CD4-positive, alpha-beta memory T cell (primary cell): ENCODE measurements at regions not wholly inside any gene's neighbourhood (a gene's known extent, or its start where the extent isn't known, plus 50 kb on each side); places are given as distances from the start of the nearest gene placed in this dataset.

ENCODE experiments used
- CTCF ChIA-PET: fragments of 350-600 bp; sonication (Branson Sonifier 250); formaldehyde crosslinking; loops from one replicate; lab custom pipeline; 2021; ENCODE audit warnings: inconsistent platforms; ENCODE audit not compliant: partially characterized antibody; lab: Charles Lee
- POLR2A ChIA-PET: fragments of 350-600 bp; sonication (Branson Sonifier 250); formaldehyde crosslinking; loops from one replicate; lab custom pipeline; 2021; ENCODE audit not compliant: partially characterized antibody; lab: Charles Lee
- DNase-seq, 5 donors: peaks; one replicate each; pipeline versions ENCODE4 v3.0.0 to v3.0.0-alpha.2; 2020 to 2022; ENCODE audit warnings: mixed read lengths in 1 of 5
- H3K27ac ChIP-seq: one replicate; pipeline ENCODE4 v1.7.0; 2013; ENCODE audit warnings: low read depth, low read length
- H3K27me3 ChIP-seq: 2 replicates; pipeline ENCODE4 v1.7.0; 2013; ENCODE audit warnings: mild to moderate bottlenecking, low read length, moderate library complexity; ENCODE audit not compliant: insufficient read depth
- H3K36me3 ChIP-seq: 2 replicates; pipeline ENCODE4 v1.7.0; 2013; ENCODE audit warnings: mild to moderate bottlenecking, low read length, moderate library complexity; ENCODE audit not compliant: insufficient read depth
- H3K4me1 ChIP-seq: 2 replicates; pipeline ENCODE4 v1.7.0; 2013; ENCODE audit warnings: mild to moderate bottlenecking, low read length, moderate library complexity; ENCODE audit not compliant: insufficient read depth
- H3K4me3 ChIP-seq, 2 donors: one replicate each; pipeline ENCODE4 v1.7.0; 2013; ENCODE audit warnings: low read length in 2 of 2, mild to moderate bottlenecking in 1 of 2
- H3K9me3 ChIP-seq, 2 donors: one replicate each; pipeline ENCODE4 v1.7.0; 2013; ENCODE audit warnings: low read length in 2 of 2, control low read depth in 1 of 2; ENCODE audit not compliant: control insufficient read depth in 1 of 2
- H3K27ac Mint-ChIP-seq, 7 donors: one replicate each; pipeline ENCODE4 v1.8.0; 2020 to 2021; ENCODE audit warnings: mixed read lengths in 7 of 7, mild to moderate bottlenecking in 6 of 7, inconsistent platforms in 3 of 7, moderate library complexity in 3 of 7
- H3K27me3 Mint-ChIP-seq, 2 donors: one replicate each; pipeline ENCODE4 v1.8.0; 2020 to 2021; ENCODE audit warnings: mixed read lengths in 2 of 2
- H3K36me3 Mint-ChIP-seq, 2 donors: one replicate each; pipeline ENCODE4 v1.8.0; 2020 to 2021; ENCODE audit warnings: mixed read lengths in 2 of 2, inconsistent platforms in 1 of 2, mild to moderate bottlenecking in 1 of 2
- H3K4me1 Mint-ChIP-seq, 4 donors: one replicate each; pipeline ENCODE4 v1.8.0; 2020 to 2021; ENCODE audit warnings: mixed read lengths in 4 of 4, mild to moderate bottlenecking in 1 of 4
- H3K4me3 Mint-ChIP-seq, 8 donors: one replicate each; pipeline ENCODE4 v1.8.0; 2020 to 2021; ENCODE audit warnings: mixed read lengths in 8 of 8, mild to moderate bottlenecking in 7 of 8, moderate library complexity in 6 of 8, inconsistent platforms in 3 of 8
- H3K9me3 Mint-ChIP-seq, 8 donors: one replicate each; pipeline ENCODE4 v1.8.0; 2020 to 2021; ENCODE audit warnings: mixed read lengths in 8 of 8, mild to moderate bottlenecking in 5 of 8, inconsistent platforms in 3 of 8, moderate library complexity in 1 of 8
- intact Hi-C: fragments of 100-400 bp; cut with micrococcal nuclease; formaldehyde crosslinking; loops from one replicate; pipeline ENCODE4 v1.15.1; 2023

DNA sequence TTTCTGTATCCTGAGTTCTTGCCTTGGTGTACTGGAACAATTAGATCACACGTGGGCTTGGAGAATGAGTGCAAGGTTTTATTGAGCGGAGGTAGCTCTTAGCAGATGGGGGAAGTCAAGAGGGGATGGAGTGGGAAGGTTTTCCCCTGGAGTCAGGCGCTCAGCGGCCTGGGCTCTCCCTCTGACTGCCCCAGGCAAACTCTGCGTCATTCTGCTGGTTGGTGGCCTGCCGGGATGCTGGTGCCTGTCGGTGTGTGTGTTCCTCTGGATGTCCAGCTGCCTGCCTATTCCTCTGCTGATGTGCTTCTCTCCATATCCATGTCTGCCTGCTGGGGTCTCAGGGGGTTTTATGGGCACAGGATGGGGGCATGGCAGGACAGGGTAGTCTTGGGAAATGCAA, 111.0 kb downstream of the TRIB2 start:
- Histone ChIP-seq H3K9me3 (no peaks in the 10 kb centered on the region), H3K27me3 (no peaks in the 10 kb centered on the region), H3K36me3 (no peaks in the 10 kb centered on the region), H3K4me3 (no peak overlapping the region), H3K27ac (no peak overlapping the region), H3K4me1 (no peaks in the 10 kb centered on the region)
- Mint-ChIP-seq H3K4me1 (peaks cover 0 to 5% (median 2%) of the 10 kb centered on the region in 4 donors), H3K36me3 (no peaks in the 10 kb centered on the region), H3K9me3 (peaks cover 0 to 3% (median 0%) of the 10 kb centered on the region in 8 donors), H3K27me3 (no peaks in the 10 kb centered on the region), H3K27ac (no peak overlapping the region), H3K4me3 (no peak overlapping the region)
- ChIA-PET CTCF (no interaction called here), POLR2A (no interaction called here)
- intact Hi-C loops: no loop called here
- no peak for DNase-seq

DNA sequence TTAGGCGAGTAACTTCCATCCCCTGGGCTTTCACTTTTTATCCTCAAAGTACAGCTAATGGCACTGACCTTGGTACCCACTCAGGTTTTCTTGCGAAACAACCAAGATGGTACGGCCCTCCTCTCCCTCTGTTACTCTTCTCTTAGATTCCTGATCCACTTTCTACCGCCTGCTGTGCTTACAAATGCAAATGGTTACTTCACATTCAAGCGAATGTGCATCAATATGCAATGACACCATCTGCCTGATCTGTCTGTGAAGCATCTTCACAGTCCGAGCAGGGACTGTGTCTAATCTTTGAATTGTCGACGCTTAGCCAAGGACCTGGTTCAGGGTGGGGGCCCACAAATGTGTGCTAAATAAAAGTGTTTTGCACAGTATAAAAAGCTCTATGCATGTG, 112.2 kb downstream of the TRIB2 start:
- Histone ChIP-seq H3K9me3 (no peaks in the 10 kb centered on the region), H3K4me1 (no peaks in the 10 kb centered on the region), H3K36me3 (no peaks in the 10 kb centered on the region), H3K27ac (no peak overlapping the region), H3K27me3 (no peaks in the 10 kb centered on the region), H3K4me3 (no peak overlapping the region)
- Mint-ChIP-seq H3K27ac (peak overlapping the region in 1 of 7 donors; percentile 37), H3K27me3 (no peaks in the 10 kb centered on the region), H3K9me3 (peaks cover 0 to 3% (median 0%) of the 10 kb centered on the region in 8 donors), H3K36me3 (no peaks in the 10 kb centered on the region), H3K4me3 (no peak overlapping the region), H3K4me1 (peaks cover 0 to 1% (median 0%) of the 10 kb centered on the region in 4 donors)
- intact Hi-C loops: no loop called here
- DNase-seq: no peak
- POLR2A ChIA-PET: no interaction called here
- CTCF ChIA-PET: no interaction called here

GRCh38 chr2:12831016-12831415, 114.3 kb downstream of the TRIB2 start:
- H3K4me1 ChIP-seq: no peaks in the 10 kb centered on the region
- Mint-ChIP-seq H3K27me3 (peaks cover 0 to 2% of the 10 kb centered on the region in 2 donors), H3K4me3 (no peak overlapping the region), H3K36me3 (no peaks in the 10 kb centered on the region), H3K9me3 (peaks cover 0 to 3% (median 0%) of the 10 kb centered on the region in 8 donors), H3K4me1 (peaks cover 0 to 2% (median 0%) of the 10 kb centered on the region in 4 donors), H3K27ac (no peak overlapping the region)
- no peak overlapping the region for H3K4me3 ChIP-seq
- ChIA-PET CTCF (no interaction called here), POLR2A (no interaction called here)
- DNase-seq: no peak
- H3K27me3 ChIP-seq: no peaks in the 10 kb centered on the region
- no peak overlapping the region for H3K27ac ChIP-seq
- intact Hi-C loops: no loop called here
- no peaks in the 10 kb centered on the region for H3K36me3 ChIP-seq
- no peaks in the 10 kb centered on the region for H3K9me3 ChIP-seq

DNA sequence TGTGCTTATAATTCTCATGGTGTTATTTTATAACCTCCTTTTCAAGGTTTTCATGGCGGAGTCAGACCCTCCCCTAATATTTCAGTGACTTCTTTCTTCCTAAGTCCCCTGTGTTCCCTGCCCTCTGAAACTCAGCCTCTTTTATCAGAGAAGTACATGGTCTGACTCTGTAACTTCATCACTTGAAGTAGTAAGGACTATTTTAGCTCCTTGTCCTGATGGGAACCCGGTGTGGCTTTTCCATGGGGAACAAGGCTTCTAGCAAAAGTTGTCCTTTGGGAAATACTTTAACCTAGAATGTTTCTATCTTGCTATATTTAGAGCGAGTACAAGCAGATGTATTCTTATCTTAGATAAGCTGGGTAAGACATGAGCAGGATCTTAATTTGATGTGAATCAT, 117.5 kb downstream of the TRIB2 start:
- Mint-ChIP-seq H3K4me1 (peaks cover 0 to 2% (median 0%) of the 10 kb centered on the region in 4 donors), H3K4me3 (no peak overlapping the region), H3K36me3 (no peaks in the 10 kb centered on the region), H3K27ac (no peak overlapping the region), H3K9me3 (peaks cover 0 to 3% (median 0%) of the 10 kb centered on the region in 8 donors), H3K27me3 (peaks cover 2 to 5% of the 10 kb centered on the region in 2 donors)
- Histone ChIP-seq H3K4me1 (no peaks in the 10 kb centered on the region), H3K9me3 (no peaks in the 10 kb centered on the region), H3K27me3 (no peaks in the 10 kb centered on the region), H3K4me3 (no peak overlapping the region), H3K27ac (no peak overlapping the region), H3K36me3 (no peaks in the 10 kb centered on the region)
- DNase-seq: no peak
- ChIA-PET POLR2A (no interaction called here), CTCF (interaction anchor here (0.9 kb wide), 1 partner anchor 18 kb away, joined by 3 read pairs; no protein-coding TSS in a partner anchor)
- intact Hi-C loops: no loop called here

DNA sequence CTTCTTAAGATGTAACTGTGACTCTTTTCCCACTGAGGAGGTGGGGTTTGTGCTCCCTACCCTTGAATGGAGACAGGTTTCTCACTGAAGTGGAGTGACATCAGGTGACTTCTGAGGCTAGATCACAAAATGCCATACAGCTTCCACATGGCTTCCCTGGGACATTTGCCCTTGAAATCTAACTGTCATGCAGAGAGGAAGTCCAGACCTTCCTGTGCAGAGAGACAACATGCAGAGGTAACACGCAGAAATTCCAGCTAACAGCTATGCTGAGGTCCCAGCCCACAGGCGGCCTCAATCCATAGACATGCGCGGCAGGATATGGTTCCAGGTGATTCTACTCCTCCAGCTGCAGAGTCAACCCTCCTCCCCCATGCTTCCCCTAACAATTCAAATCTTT, 119.0 kb downstream of the TRIB2 start:
- no peak for DNase-seq
- Histone ChIP-seq H3K27ac (no peak overlapping the region), H3K36me3 (no peaks in the 10 kb centered on the region), H3K4me1 (no peaks in the 10 kb centered on the region), H3K4me3 (no peak overlapping the region), H3K9me3 (no peaks in the 10 kb centered on the region), H3K27me3 (no peaks in the 10 kb centered on the region)
- Mint-ChIP-seq H3K27ac (no peak overlapping the region), H3K36me3 (no peaks in the 10 kb centered on the region), H3K4me3 (no peak overlapping the region), H3K27me3 (peaks cover 4 to 7% of the 10 kb centered on the region in 2 donors), H3K9me3 (peaks cover 0 to 3% (median 0%) of the 10 kb centered on the region in 8 donors), H3K4me1 (peaks cover 0 to 2% (median 0%) of the 10 kb centered on the region in 4 donors)
- intact Hi-C loops: no loop called here
- CTCF ChIA-PET: no interaction called here
- POLR2A ChIA-PET: no interaction called here

DNA sequence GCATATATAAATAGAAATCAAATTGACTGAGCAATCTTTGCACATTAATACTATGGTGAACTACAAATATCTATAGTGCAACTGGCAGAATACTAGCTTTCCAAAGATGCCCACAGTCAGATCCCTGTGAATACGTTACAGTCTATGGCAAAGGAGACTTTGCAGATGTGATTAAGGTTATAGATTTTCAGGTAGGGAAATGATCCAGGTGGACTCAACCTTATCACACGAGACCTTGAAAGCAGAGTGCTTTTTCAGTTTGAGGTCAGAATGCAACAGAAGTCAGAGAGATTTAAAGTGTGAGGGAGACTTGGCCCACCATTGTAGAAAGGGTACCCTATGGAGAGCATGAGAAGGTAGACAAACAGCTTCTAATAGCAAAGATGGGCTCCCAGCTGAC, 122.6 kb downstream of the TRIB2 start:
- peaks cover 0 to 2% (median 0%) of the 10 kb centered on the region in 4 donors for H3K4me1 Mint-ChIP-seq
- no peak overlapping the region for H3K4me3 Mint-ChIP-seq
- no peaks in the 10 kb centered on the region for H3K36me3 ChIP-seq
- no peaks in the 10 kb centered on the region for H3K9me3 ChIP-seq
- H3K36me3 Mint-ChIP-seq: no peaks in the 10 kb centered on the region
- ChIA-PET CTCF (interaction anchor here (0.5 kb wide), 1 partner anchor 168 kb away, joined by 4 read pairs; no protein-coding TSS in a partner anchor), POLR2A (no interaction called here)
- no peak overlapping the region for H3K4me3 ChIP-seq
- no peak for DNase-seq
- no peaks in the 10 kb centered on the region for H3K9me3 Mint-ChIP-seq
- peaks cover 5 to 9% of the 10 kb centered on the region in 2 donors for H3K27me3 Mint-ChIP-seq
- H3K27ac ChIP-seq: no peak overlapping the region
- no peaks in the 10 kb centered on the region for H3K27me3 ChIP-seq
- H3K27ac Mint-ChIP-seq: no peak overlapping the region
- intact Hi-C loops: no loop called here
- H3K4me1 ChIP-seq: no peaks in the 10 kb centered on the region

DNA sequence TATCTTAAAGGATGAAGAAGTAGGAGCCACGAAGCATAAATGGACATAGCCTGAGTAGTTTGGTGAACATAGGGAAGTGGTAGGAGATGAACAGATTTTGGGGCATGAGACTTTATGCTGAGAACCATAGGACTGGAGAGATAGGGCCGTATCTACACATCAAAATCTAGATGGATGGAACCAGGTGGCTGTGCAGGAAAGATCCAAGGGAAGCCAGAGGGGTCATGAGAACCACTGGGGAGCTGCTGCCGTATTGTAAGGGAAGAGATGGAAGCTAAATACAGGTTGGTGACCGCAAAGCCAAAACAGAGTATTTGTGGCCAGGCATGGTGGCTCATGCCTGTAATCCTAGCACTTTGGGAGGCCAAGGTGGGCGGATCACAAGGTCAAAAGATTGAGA, 124.3 kb downstream of the TRIB2 start:
- Histone ChIP-seq H3K27ac (no peak overlapping the region), H3K36me3 (no peaks in the 10 kb centered on the region), H3K27me3 (no peaks in the 10 kb centered on the region), H3K4me1 (no peaks in the 10 kb centered on the region), H3K9me3 (no peaks in the 10 kb centered on the region), H3K4me3 (no peak overlapping the region)
- intact Hi-C loops: no loop called here
- Mint-ChIP-seq H3K9me3 (no peaks in the 10 kb centered on the region), H3K27ac (no peak overlapping the region), H3K27me3 (peaks cover 3 to 9% of the 10 kb centered on the region in 2 donors), H3K36me3 (no peaks in the 10 kb centered on the region), H3K4me1 (peaks cover 0 to 2% (median 0%) of the 10 kb centered on the region in 4 donors), H3K4me3 (no peak overlapping the region)
- no peak for DNase-seq
- CTCF ChIA-PET: no interaction called here
- POLR2A ChIA-PET: no interaction called here
